Kidney (tissue), 13 donors: ENCODE measurements at regions not wholly inside any gene's neighbourhood (a gene's known extent, or its start where the extent isn't known, plus 50 kb on each side); places are given as distances from the start of the nearest gene placed in this dataset.

Experiments
- DNase-seq, 5 donors: peaks; one replicate each; pipeline ENCODE4 v3.0.0-alpha.2; 2013 to 2020
- FAIRE-seq: peaks from 2 replicates; lab custom pipeline; 2012; peaks lifted over from hg19 to GRCh38; lab: Jason Lieb, UNC
- H3K27ac ChIP-seq, 2 donors: one replicate each; pipeline ENCODE4 v1.7.0; 2013; ENCODE audit warnings: low read depth in 2 of 2, low read length in 2 of 2, inconsistent platforms in 1 of 2
- H3K27me3 ChIP-seq: one replicate; pipeline ENCODE4 v1.7.1; 2013; ENCODE audit warnings: low read length, inconsistent platforms; ENCODE audit not compliant: control insufficient read depth, insufficient read depth
- H3K36me3 ChIP-seq, 3 donors: one replicate each; pipeline versions ENCODE4 v1.7.0 to v1.7.1; 2013; ENCODE audit warnings: low read length in 3 of 3, control low read depth in 1 of 3, inconsistent platforms in 1 of 3; ENCODE audit not compliant: insufficient read depth in 3 of 3, control insufficient read depth in 2 of 3
- H3K4me1 ChIP-seq, 3 donors: one replicate each; pipeline versions ENCODE4 v1.7.0 to v1.7.1; 2013; ENCODE audit warnings: low read length in 3 of 3, inconsistent platforms in 1 of 3, low read depth in 1 of 3; ENCODE audit not compliant: control insufficient read depth in 2 of 3, insufficient read depth in 2 of 3
- H3K4me3 ChIP-seq, 3 donors: one replicate each; pipeline versions ENCODE4 v1.7.0 to v1.8.1; 2013; ENCODE audit warnings: low read length in 3 of 3, control low read depth in 1 of 3, inconsistent platforms in 1 of 3
- H3K9ac ChIP-seq, 3 donors: one replicate each; pipeline versions ENCODE4 v1.7.0 to v1.7.1; 2013; ENCODE audit warnings: low read length in 3 of 3, control low read depth in 1 of 3, inconsistent platforms in 1 of 3
- H3K9me3 ChIP-seq, 3 donors: one replicate each; pipeline versions ENCODE4 v1.7.0 to v1.7.1; 2013; ENCODE audit warnings: low read length in 3 of 3, control low read depth in 1 of 3, inconsistent platforms in 1 of 3; ENCODE audit not compliant: control insufficient read depth in 2 of 3, insufficient read depth in 1 of 3
- intact Hi-C: fragments of 100-400 bp; cut with DNase I; formaldehyde crosslinking; loops from one replicate; pipeline ENCODE4 v1.11.1; 2022
- TF ChIP-seq, protein P1 (sequence below): IDR thresholded peaks from 3 replicates; pipeline ENCODE4 v1.5.1; 2012; ENCODE audit warnings: mild to moderate bottlenecking, moderate library complexity, borderline replicate concordance; ENCODE audit not compliant: insufficient read depth; ENCODE audit errors: extremely low read depth
- donor health status: control.
- donor health status: control.
- donor health status: control.
- donor health status: control.
- donor health status: control.
- donor health status: DM: yes; HTN: yes; CAD: no.
- donor health status: Normal renal cell carcinoma (clear cell type).

GRCh38 chr6:6915813-6916547 is 191.8 kb upstream of the RREB1 start:
- FAIRE-seq (peak; percentile 13), DNase-seq (peak in 3 of 5 donors; percentile 56 to 85 (median 82))
- no peaks in the 10 kb centered on the region for H3K27me3 ChIP-seq
- intact Hi-C loops, result no loop called here
- H3K36me3 ChIP-seq, result no peaks in the 10 kb centered on the region
- peak overlapping the region in 2 of 3 donors; percentile 21 to 45 for H3K4me3 ChIP-seq
- peaks cover 3 to 19% (median 17%) of the 10 kb centered on the region in 3 donors for H3K4me1 ChIP-seq
- TF ChIP-seq, protein P1, sequence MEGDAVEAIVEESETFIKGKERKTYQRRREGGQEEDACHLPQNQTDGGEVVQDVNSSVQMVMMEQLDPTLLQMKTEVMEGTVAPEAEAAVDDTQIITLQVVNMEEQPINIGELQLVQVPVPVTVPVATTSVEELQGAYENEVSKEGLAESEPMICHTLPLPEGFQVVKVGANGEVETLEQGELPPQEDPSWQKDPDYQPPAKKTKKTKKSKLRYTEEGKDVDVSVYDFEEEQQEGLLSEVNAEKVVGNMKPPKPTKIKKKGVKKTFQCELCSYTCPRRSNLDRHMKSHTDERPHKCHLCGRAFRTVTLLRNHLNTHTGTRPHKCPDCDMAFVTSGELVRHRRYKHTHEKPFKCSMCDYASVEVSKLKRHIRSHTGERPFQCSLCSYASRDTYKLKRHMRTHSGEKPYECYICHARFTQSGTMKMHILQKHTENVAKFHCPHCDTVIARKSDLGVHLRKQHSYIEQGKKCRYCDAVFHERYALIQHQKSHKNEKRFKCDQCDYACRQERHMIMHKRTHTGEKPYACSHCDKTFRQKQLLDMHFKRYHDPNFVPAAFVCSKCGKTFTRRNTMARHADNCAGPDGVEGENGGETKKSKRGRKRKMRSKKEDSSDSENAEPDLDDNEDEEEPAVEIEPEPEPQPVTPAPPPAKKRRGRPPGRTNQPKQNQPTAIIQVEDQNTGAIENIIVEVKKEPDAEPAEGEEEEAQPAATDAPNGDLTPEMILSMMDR, result no peak
- peak overlapping the region in 1 of 3 donors; percentile 24 for H3K9ac ChIP-seq
- H3K9me3 ChIP-seq, result no peaks in the 10 kb centered on the region
- peak overlapping the region; percentile 26 to 88 for H3K27ac ChIP-seq

DNA sequence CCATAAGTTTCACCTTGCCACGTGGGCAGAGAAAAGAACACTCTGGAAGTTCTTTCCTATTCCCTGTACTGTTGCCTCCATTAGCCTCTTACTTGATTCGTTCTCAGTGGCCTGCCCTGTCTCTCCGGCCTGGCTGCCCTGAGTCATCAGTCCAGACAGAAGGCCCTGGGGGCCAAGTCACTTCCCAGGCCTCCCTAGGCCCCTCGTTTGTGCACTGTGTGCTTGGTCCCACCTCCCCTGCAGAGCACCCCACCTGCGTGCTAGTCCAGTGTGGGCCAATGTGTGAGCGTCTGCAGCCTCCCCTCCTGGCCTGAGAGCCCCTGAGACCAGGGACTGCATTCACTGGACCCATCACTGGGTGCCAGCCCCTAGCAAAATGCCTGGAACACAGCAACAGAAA is 191.2 kb upstream of the RREB1 start:
- Histone ChIP-seq H3K4me3 (no peak overlapping the region), H3K27me3 (no peaks in the 10 kb centered on the region), H3K9ac (no peak overlapping the region), H3K9me3 (no peaks in the 10 kb centered on the region), H3K36me3 (no peaks in the 10 kb centered on the region), H3K4me1 (peaks cover 3 to 19% (median 17%) of the 10 kb centered on the region in 3 donors), H3K27ac (peak overlapping the region; percentile 26 to 88)
- TF ChIP-seq, protein P1, result no peak
- FAIRE-seq (no peak), DNase-seq (no peak)
- intact Hi-C loops, result no loop called here

GRCh38 chr6:6918216-6918983 is 189.4 kb upstream of the RREB1 start:
- H3K9ac ChIP-seq, result no peak overlapping the region
- no peak overlapping the region for H3K4me3 ChIP-seq
- DNase-seq (no peak), FAIRE-seq (no peak)
- H3K36me3 ChIP-seq, result no peaks in the 10 kb centered on the region
- H3K27me3 ChIP-seq, result no peaks in the 10 kb centered on the region
- intact Hi-C loops, result no loop called here
- TF ChIP-seq, protein P1, result no peak
- H3K27ac ChIP-seq, result no peak overlapping the region
- H3K4me1 ChIP-seq, result peaks cover 0 to 19% (median 14%) of the 10 kb centered on the region in 3 donors
- no peaks in the 10 kb centered on the region for H3K9me3 ChIP-seq
